Left forelimb (tissue), 1 donor: ENCODE measurements at regions not wholly inside any gene's neighbourhood (a gene's known extent, or its start where the extent isn't known, plus 50 kb on each side); places are given as distances from the start of the nearest gene placed in this dataset.
"Not testable (repeated sequence)": the region's sequence is repeated elsewhere in the genome, so short reads cannot be mapped to it uniquely, and the experiment has no call there.

Source experiments
- DNase-seq: peaks from one replicate; pipeline ENCODE4 v3.0.0-alpha.2; 2018; ENCODE audit warnings: low spot score

DNA sequence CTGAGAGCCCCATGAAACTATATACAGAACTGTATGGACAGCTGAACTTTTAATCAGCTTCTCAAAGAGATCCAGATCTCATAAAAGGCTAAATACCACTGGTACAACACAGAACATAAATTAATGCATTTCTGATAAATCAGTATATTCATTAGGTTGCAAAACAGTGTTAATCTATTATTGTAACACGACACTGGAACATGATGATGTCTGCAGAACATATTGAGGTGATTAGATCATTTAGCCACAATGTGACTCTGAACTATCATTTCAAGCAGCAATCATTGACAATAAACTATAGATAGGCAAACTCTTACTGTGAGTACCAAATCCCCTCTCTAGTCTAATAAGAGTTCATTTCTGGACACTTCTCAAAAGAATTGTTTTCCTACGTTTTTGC is 50.3 kb downstream of the GASK1B start:
- no peak for DNase-seq

- DNase-seq: no peak
These were observed 51.7 kb downstream of the GASK1B start for GRCh38 chr4:158121161-158121579.

- DNase-seq: not testable (repeated sequence)
These were observed 52.1 kb downstream of the GASK1B start for GRCh38 chr4:158120645-158121151.

GRCh38 chr4:158112611-158113010 is 60.2 kb downstream of the GASK1B start:
- no peak for DNase-seq

GRCh38 chr4:158111241-158111640 is 61.6 kb downstream of the GASK1B start:
- DNase-seq: no peak

GRCh38 chr4:158102904-158103303 is 69.9 kb downstream of the GASK1B start:
- DNase-seq: no peak

DNA sequence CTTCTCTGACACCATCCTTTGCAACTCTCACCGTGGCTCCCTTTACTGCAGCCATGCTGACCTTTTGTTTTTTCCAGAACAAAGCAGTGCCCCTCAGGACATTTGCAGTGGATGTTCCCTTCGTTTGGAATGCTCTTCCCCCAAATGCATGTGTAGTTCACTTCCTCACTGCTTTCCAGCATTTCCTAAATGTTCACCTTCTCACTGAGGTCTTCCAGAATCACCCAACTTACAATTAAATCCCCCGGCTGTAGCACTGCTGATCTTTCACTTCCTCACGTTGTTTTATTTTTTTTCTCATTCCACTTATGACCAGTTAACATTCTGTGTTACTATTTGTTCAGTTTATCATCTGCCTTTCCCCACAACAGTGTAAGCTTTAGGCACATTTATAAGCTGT is 73.1 kb downstream of the GASK1B start:
- DNase-seq: no peak

- no peak for DNase-seq
These were observed 74.0 kb downstream of the GASK1B start for GRCh38 chr4:158098802-158099201.

GRCh38 chr4:158094413-158095134 is 78.3 kb downstream of the GASK1B start:
- no peak for DNase-seq

DNA sequence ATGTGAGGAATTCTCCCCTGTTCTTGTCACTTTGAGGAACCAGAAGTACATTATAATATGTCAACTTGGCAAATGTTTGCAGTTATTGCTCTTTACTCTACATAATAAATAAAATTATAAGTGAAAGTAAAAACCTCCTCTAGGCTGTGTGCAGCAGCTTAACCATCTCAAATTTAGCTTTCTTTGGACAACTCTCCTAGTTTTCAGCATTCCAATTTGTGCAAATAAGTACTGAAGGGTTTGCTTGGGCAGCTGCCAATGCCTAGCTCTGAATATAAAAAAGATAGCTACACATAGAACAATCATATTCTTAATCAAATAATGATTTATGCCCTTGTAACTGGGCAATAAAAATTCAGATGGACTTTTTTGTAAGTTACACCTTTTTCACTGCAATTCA is 82.5 kb downstream of the GASK1B start:
- no peak for DNase-seq

GRCh38 chr4:158089897-158090296 is 82.9 kb downstream of the GASK1B start:
- not testable (repeated sequence) for DNase-seq

DNA sequence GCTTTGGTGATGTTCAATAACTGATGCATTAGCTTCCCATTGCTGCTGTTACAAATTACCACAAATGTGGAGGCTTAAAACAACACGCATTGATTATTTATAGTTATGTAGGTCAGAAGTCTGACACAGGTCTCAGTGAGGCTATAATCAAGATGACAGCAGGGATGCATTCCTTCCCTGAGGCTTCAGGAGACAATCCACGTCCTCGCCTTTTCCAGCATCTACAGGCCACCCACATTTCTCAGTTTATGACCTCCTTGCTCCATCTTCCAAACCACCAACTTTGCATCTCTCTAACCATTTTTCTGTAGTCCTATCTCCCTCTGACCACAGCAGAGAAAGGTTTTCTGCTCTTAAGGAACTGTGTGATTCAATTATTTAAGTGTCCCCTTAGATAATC is 92.5 kb downstream of the GASK1B start:
- no peak for DNase-seq

GRCh38 chr4:158079661-158080060 is 93.2 kb downstream of the GASK1B start:
- no peak for DNase-seq

- DNase-seq: no peak
These were observed 95.0 kb downstream of the GASK1B start for GRCh38 chr4:158077835-158078234.

DNA sequence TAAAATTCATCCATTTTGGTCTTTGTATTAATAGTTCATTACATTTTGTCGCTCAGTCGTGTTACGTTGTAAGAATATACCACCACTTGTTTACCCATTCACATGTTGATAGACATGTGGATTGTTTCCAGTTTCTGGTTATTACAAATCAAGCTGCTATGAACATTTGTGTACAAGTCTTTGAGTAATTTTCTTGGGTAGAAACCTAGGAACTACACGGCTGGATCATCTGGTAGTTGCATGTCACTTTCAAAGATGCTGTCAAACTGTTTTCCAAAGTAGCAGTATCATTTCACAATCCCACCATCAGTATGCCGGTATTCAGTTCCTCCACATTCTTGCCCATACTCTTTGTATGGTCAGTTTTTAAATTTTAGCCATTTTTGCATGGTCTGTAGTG is 98.0 kb downstream of the GASK1B start:
- no peak for DNase-seq

GRCh38 chr4:158071931-158072330 is 100.9 kb downstream of the GASK1B start:
- no peak for DNase-seq

DNA sequence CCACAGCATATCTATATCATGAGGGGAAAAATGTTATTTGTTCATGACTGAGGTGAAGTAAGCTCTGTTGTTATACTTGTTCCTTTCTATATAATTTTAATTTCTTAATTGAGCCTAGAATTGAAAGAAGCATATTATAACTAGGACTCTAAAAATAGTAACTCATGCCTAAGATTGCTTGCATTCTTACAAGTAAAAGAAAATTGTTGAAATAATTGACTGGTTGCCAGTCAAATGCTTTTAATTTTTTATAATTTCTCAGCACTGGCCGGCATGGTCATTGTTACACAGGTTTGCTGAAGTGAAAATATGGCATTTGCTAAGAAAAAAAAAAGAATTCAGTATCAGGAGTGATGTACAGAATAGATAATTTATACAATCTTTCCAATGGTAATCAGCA is 104.8 kb downstream of the GASK1B start:
- DNase-seq: no peak

- no peak for DNase-seq
These were observed 105.2 kb downstream of the GASK1B start for GRCh38 chr4:158067646-158068045.

- no peak for DNase-seq
These were observed 107.2 kb downstream of the GASK1B start for GRCh38 chr4:158065603-158066002.

GRCh38 chr4:158065176-158065575 is 107.6 kb downstream of the GASK1B start:
- no peak for DNase-seq

GRCh38 chr4:158056689-158057245 is 116.1 kb downstream of the GASK1B start:
- DNase-seq: no peak

GRCh38 chr4:158055668-158056067 is 117.2 kb downstream of the GASK1B start:
- DNase-seq: no peak

GRCh38 chr4:158053801-158054200 is 119.0 kb downstream of the GASK1B start:
- no peak for DNase-seq

DNA sequence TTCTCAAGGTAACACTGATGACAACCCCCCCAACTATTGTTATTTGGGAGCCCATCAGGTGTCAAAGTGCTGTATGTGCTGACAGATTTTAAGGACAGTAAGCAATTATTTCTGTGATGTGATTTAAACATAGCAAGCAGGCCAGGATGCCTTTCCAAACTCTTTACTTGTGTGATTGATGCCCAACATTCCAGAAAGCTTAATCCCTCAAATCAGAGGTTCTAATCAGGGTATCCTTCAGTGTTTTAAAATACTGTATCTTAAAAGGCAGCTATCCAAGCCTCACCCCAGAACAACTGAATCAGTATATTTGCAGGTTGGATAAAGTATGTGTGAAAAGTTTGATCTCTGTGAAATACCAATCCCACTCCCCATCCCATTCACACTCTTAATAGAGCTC is 119.7 kb downstream of the GASK1B start:
- DNase-seq: no peak
